ENCODE measurements at regions not wholly inside any gene's neighbourhood (a gene's known extent, or its start where the extent isn't known, plus 50 kb on each side); places are given as distances from the start of the nearest gene placed in this dataset.

DNA sequence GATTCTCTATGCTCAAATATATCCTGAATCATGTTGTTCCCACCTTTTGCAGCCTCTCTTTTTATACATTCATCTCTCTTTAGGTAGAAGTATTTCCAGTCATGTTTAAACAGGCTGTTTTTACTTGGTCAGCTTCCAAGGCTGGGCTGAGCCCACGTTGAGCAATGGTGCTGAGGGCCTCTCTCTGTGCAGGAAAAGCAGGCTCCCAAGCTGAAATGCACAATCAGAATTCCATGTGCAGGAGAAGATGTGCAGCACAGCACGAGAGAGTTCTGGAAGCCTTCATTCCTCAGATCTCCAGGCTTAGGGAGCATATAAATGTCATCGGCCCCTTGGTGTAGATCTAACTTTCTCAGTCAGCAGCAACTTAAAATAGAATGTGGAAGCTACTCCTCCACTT lies 588.5 kb downstream of the TNS3 start:
- Histone ChIP-seq H3K27ac (ENCODE audit: low read length, poor library complexity, severe bottlenecking) (no peak overlapping the region), H3K4me1 (ENCODE audit: control insufficient read depth, insufficient read depth, low read depth, low read length) (no peaks in the 10 kb centered on the region), H2BK15ac (ENCODE audit: low read depth, poor library complexity, severe bottlenecking) (no peak overlapping the region), H3K9me3 (ENCODE audit: control insufficient read depth, low read length) (no peaks in the 10 kb centered on the region), H2BK120ac (ENCODE audit: low read depth, low read length) (no peak overlapping the region), H3K27me3 (ENCODE audit: control insufficient read depth in 1 of 2, insufficient read depth in 1 of 2, low read length in 2 of 2) (no peaks in the 10 kb centered on the region), H3K4me3 (ENCODE audit: insufficient read depth in 1 of 2, low read depth in 1 of 2, low read length in 2 of 2) (no peak overlapping the region), H2BK5ac (ENCODE audit: low read depth, low read length, poor library complexity, severe bottlenecking) (no peak overlapping the region), H3K36me3 (ENCODE audit: control insufficient read depth in 1 of 2, insufficient read depth in 2 of 2, low read depth in 1 of 2, low read length in 2 of 2) (no peaks in the 10 kb centered on the region), H3K4me2 (ENCODE audit: low read length, poor library complexity, severe bottlenecking) (no peak overlapping the region), H3K23ac (ENCODE audit: low read length in 2 of 2) (no peak overlapping the region), H3K9ac (ENCODE audit: low read length) (no peak overlapping the region), H2AFZ (ENCODE audit: low read depth, low read length) (no peak overlapping the region), H3K18ac (ENCODE audit: low read depth in 1 of 2, low read length in 2 of 2) (peak overlapping the region in 1 of 2 experiments; percentile 84), H3K14ac (ENCODE audit: low read length in 2 of 2) (no peak overlapping the region), H2AK5ac (ENCODE audit: low read length, severe bottlenecking) (no peak overlapping the region), H3K4ac (ENCODE audit: low read depth in 1 of 2, low read length in 2 of 2) (no peak overlapping the region), H4K91ac (ENCODE audit: low read length) (peak overlapping the region; percentile 16), H4K8ac (ENCODE audit: low read length) (no peak overlapping the region), H3K79me1 (replicated peaks; ENCODE audit: low read length, poor library complexity, severe bottlenecking) (no peaks in the 10 kb centered on the region), H2BK12ac (ENCODE audit: low read length in 2 of 2) (peak overlapping the region in 1 of 2 experiments; percentile 4)
- peak; percentile 32 for DNase-seq
- WGBS = 56% methylated on average over 3 of the region's 3 CpGs

DNA sequence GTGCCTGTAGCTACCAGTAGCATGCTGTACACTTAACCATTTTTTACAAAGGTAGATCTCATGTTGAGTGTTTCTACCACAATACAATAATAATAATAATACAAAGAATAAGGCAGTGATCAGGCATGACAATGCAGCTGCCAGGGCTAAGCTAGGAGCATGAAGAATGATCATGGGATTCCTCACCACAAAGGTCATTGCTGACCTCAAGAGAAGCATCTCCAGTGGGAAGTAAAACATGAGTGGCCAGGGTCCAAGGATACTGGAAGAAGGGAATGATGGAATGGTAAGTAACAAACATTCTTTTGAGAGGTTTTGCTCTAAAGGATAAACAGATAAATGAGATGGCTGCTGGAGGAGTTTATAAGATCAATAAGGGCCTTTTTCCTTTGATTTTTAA lies 591.1 kb downstream of the TNS3 start:
- H3K4me2 ChIP-seq (ENCODE audit: low read length, poor library complexity, severe bottlenecking) = no peak overlapping the region
- H3K18ac ChIP-seq (ENCODE audit: low read depth in 1 of 2, low read length in 2 of 2) = no peak overlapping the region
- H3K4ac ChIP-seq (ENCODE audit: low read depth in 1 of 2, low read length in 2 of 2) = no peak overlapping the region
- no peak overlapping the region for H2BK15ac ChIP-seq (ENCODE audit: low read depth, poor library complexity, severe bottlenecking)
- H3K4me1 ChIP-seq (ENCODE audit: control insufficient read depth, insufficient read depth, low read depth, low read length) = no peaks in the 10 kb centered on the region
- H2AK5ac ChIP-seq (ENCODE audit: low read length, severe bottlenecking) = no peak overlapping the region
- H2AFZ ChIP-seq (ENCODE audit: low read depth, low read length) = no peak overlapping the region
- H2BK5ac ChIP-seq (ENCODE audit: low read depth, low read length, poor library complexity, severe bottlenecking) = no peak overlapping the region
- no peaks in the 10 kb centered on the region for H3K36me3 ChIP-seq (ENCODE audit: control insufficient read depth in 1 of 2, insufficient read depth in 2 of 2, low read depth in 1 of 2, low read length in 2 of 2)
- H4K8ac ChIP-seq (ENCODE audit: low read length) = no peak overlapping the region
- H2BK120ac ChIP-seq (ENCODE audit: low read depth, low read length) = no peak overlapping the region
- no peaks in the 10 kb centered on the region for H3K9me3 ChIP-seq (ENCODE audit: control insufficient read depth, low read length)
- H3K4me3 ChIP-seq (ENCODE audit: insufficient read depth in 1 of 2, low read depth in 1 of 2, low read length in 2 of 2) = no peak overlapping the region
- H4K91ac ChIP-seq (ENCODE audit: low read length) = no peak overlapping the region
- H3K14ac ChIP-seq (ENCODE audit: low read length in 2 of 2) = no peak overlapping the region
- DNase-seq = peak; percentile 41
- H2BK12ac ChIP-seq (ENCODE audit: low read length in 2 of 2) = no peak overlapping the region
- H3K79me1 ChIP-seq (replicated peaks; ENCODE audit: low read length, poor library complexity, severe bottlenecking) = no peaks in the 10 kb centered on the region
- H3K23ac ChIP-seq (ENCODE audit: low read length in 2 of 2) = no peak overlapping the region
- H3K27ac ChIP-seq (ENCODE audit: low read length, poor library complexity, severe bottlenecking) = no peak overlapping the region
- no peak overlapping the region for H3K9ac ChIP-seq (ENCODE audit: low read length)
- no peaks in the 10 kb centered on the region for H3K27me3 ChIP-seq (ENCODE audit: control insufficient read depth in 1 of 2, insufficient read depth in 1 of 2, low read length in 2 of 2)

DNA sequence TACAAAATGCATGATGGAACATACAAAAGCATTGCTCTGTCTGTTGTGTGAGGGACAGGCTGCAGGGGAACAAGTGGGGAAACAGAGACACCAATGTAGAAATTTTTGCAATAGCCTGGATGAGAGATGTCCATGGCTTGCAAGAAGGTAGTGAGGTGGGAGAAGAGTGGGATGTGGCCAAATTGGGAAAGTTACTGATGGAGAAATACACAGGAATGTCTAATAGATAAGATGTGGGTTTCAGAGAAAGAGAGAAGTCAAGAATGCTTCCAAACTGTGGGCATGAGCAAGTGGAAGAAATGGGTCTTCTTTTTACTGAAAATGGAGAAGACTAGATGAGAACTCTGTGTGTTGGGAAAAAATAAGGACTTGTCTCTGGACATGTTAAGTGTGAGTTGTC lies 592.7 kb downstream of the TNS3 start:
- H2BK5ac ChIP-seq (ENCODE audit: low read depth, low read length, poor library complexity, severe bottlenecking) = no peak overlapping the region
- H3K23ac ChIP-seq (ENCODE audit: low read length in 2 of 2) = no peak overlapping the region
- no peak overlapping the region for H3K4me3 ChIP-seq (ENCODE audit: insufficient read depth in 1 of 2, low read depth in 1 of 2, low read length in 2 of 2)
- no peaks in the 10 kb centered on the region for H3K27me3 ChIP-seq (ENCODE audit: control insufficient read depth in 1 of 2, insufficient read depth in 1 of 2, low read length in 2 of 2)
- H3K4me1 ChIP-seq (ENCODE audit: control insufficient read depth, insufficient read depth, low read depth, low read length) = no peaks in the 10 kb centered on the region
- no peak overlapping the region for H3K27ac ChIP-seq (ENCODE audit: low read length, poor library complexity, severe bottlenecking)
- H3K9me3 ChIP-seq (ENCODE audit: control insufficient read depth, low read length) = no peaks in the 10 kb centered on the region
- no peak overlapping the region for H3K4me2 ChIP-seq (ENCODE audit: low read length, poor library complexity, severe bottlenecking)
- no peak for DNase-seq
- no peak overlapping the region for H3K14ac ChIP-seq (ENCODE audit: low read length in 2 of 2)
- H2BK15ac ChIP-seq (ENCODE audit: low read depth, poor library complexity, severe bottlenecking) = no peak overlapping the region
- no peak overlapping the region for H4K8ac ChIP-seq (ENCODE audit: low read length)
- no peak overlapping the region for H2AK5ac ChIP-seq (ENCODE audit: low read length, severe bottlenecking)
- H3K4ac ChIP-seq (ENCODE audit: low read depth in 1 of 2, low read length in 2 of 2) = no peak overlapping the region
- no peaks in the 10 kb centered on the region for H3K36me3 ChIP-seq (ENCODE audit: control insufficient read depth in 1 of 2, insufficient read depth in 2 of 2, low read depth in 1 of 2, low read length in 2 of 2)
- no peaks in the 10 kb centered on the region for H3K79me1 ChIP-seq (replicated peaks; ENCODE audit: low read length, poor library complexity, severe bottlenecking)
- H2BK12ac ChIP-seq (ENCODE audit: low read length in 2 of 2) = no peak overlapping the region
- H4K91ac ChIP-seq (ENCODE audit: low read length) = no peak overlapping the region
- no peak overlapping the region for H3K9ac ChIP-seq (ENCODE audit: low read length)
- no peak overlapping the region for H2AFZ ChIP-seq (ENCODE audit: low read depth, low read length)
- no peak overlapping the region for H2BK120ac ChIP-seq (ENCODE audit: low read depth, low read length)
- peak overlapping the region in 1 of 2 experiments; percentile 7 for H3K18ac ChIP-seq (ENCODE audit: low read depth in 1 of 2, low read length in 2 of 2)

DNA sequence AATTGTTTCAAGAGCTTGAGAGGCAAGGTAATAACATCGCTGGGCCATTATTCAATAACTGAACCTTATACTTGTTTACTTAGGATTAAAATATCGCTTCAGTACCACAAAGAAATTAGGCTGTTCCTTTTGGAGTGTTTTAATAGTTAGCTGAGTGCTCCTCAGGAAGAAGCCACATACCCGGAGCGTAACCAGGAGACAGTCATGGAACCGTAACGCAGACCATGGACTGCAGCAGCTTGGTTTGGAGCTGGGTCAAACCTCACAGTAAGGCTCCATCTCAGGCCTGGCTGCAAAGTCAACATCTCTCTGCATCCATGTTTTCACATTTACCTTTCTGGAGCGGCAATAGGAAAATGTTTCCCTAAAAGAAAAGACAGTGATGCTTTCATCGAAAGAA lies 599.0 kb downstream of the TNS3 start:
- WGBS = 96% methylated on average over 7 of the region's 8 CpGs
- no peak for DNase-seq
- peak overlapping the region; percentile 29 for H4K8ac ChIP-seq (ENCODE audit: low read length)
- no peak overlapping the region for H2BK12ac ChIP-seq (ENCODE audit: low read length in 2 of 2)
- H3K27me3 ChIP-seq (ENCODE audit: control insufficient read depth in 1 of 2, insufficient read depth in 1 of 2, low read length in 2 of 2) = no peaks in the 10 kb centered on the region
- no peak overlapping the region for H2BK5ac ChIP-seq (ENCODE audit: low read depth, low read length, poor library complexity, severe bottlenecking)
- no peak overlapping the region for H3K4ac ChIP-seq (ENCODE audit: low read depth in 1 of 2, low read length in 2 of 2)
- H4K91ac ChIP-seq (ENCODE audit: low read length) = no peak overlapping the region
- no peak overlapping the region for H2BK15ac ChIP-seq (ENCODE audit: low read depth, poor library complexity, severe bottlenecking)
- no peaks in the 10 kb centered on the region for H3K9me3 ChIP-seq (ENCODE audit: control insufficient read depth, low read length)
- H3K4me1 ChIP-seq (ENCODE audit: control insufficient read depth, insufficient read depth, low read depth, low read length) = no peaks in the 10 kb centered on the region
- H3K4me3 ChIP-seq (ENCODE audit: insufficient read depth in 1 of 2, low read depth in 1 of 2, low read length in 2 of 2) = no peak overlapping the region
- no peak overlapping the region for H3K18ac ChIP-seq (ENCODE audit: low read depth in 1 of 2, low read length in 2 of 2)
- H2AK5ac ChIP-seq (ENCODE audit: low read length, severe bottlenecking) = no peak overlapping the region
- H3K36me3 ChIP-seq (ENCODE audit: control insufficient read depth in 1 of 2, insufficient read depth in 2 of 2, low read depth in 1 of 2, low read length in 2 of 2) = no peaks in the 10 kb centered on the region
- no peak overlapping the region for H3K14ac ChIP-seq (ENCODE audit: low read length in 2 of 2)
- H3K79me1 ChIP-seq (replicated peaks; ENCODE audit: low read length, poor library complexity, severe bottlenecking) = no peaks in the 10 kb centered on the region
- no peak overlapping the region for H2AFZ ChIP-seq (ENCODE audit: low read depth, low read length)
- no peak overlapping the region for H2BK120ac ChIP-seq (ENCODE audit: low read depth, low read length)
- H3K23ac ChIP-seq (ENCODE audit: low read length in 2 of 2) = no peak overlapping the region
- no peak overlapping the region for H3K4me2 ChIP-seq (ENCODE audit: low read length, poor library complexity, severe bottlenecking)
- H3K9ac ChIP-seq (ENCODE audit: low read length) = no peak overlapping the region
- no peak overlapping the region for H3K27ac ChIP-seq (ENCODE audit: low read length, poor library complexity, severe bottlenecking)

All from mesenchymal stem cell (in vitro differentiated cells and primary cell).